Stimulated activated naive B cell treated with anti-CD40 and anti-IgM and Interleukin-4, amounts not matched to agents 10 μg/mL and 1 μg/mL and 100 μg/mL, for 72 hours (primary cell): ENCODE measurements at regions not wholly inside any gene's neighbourhood (a gene's known extent, or its start where the extent isn't known, plus 50 kb on each side); places are given as distances from the start of the nearest gene placed in this dataset.
"Not testable (repeated sequence)": the region's sequence is repeated elsewhere in the genome, so short reads cannot be mapped to it uniquely, and the experiment has no call there.

Source experiments
- ATAC-seq, 2 donors: fragments of 150-1000 bp; cut with Tn5 transposase; replicated peaks; 2 replicates each; pipeline ENCODE4 v1.10.0; 2021; ENCODE audit warnings: moderate library complexity in 1 of 2
- DNase-seq: peaks from one replicate; pipeline ENCODE4 v3.0.0; 2021
- H3K27ac Mint-ChIP-seq: one replicate; pipeline ENCODE4 v1.8.0; 2022; ENCODE audit warnings: mild to moderate bottlenecking, mixed read lengths
- H3K27me3 Mint-ChIP-seq, 2 donors: one replicate each; pipeline ENCODE4 v1.8.0; 2022; ENCODE audit warnings: mixed read lengths in 2 of 2
- H3K36me3 Mint-ChIP-seq, 2 donors: one replicate each; pipeline ENCODE4 v1.8.0; 2022; ENCODE audit warnings: mixed read lengths in 2 of 2, mild to moderate bottlenecking in 1 of 2
- H3K4me1 Mint-ChIP-seq, 2 donors: one replicate each; pipeline ENCODE4 v1.8.0; 2022; ENCODE audit warnings: mixed read lengths in 2 of 2, mild to moderate bottlenecking in 1 of 2
- H3K4me3 Mint-ChIP-seq, 2 donors: one replicate each; pipeline ENCODE4 v1.8.0; 2022; ENCODE audit warnings: mild to moderate bottlenecking in 2 of 2, mixed read lengths in 2 of 2, moderate library complexity in 1 of 2
- H3K9me3 Mint-ChIP-seq, 2 donors: one replicate each; pipeline ENCODE4 v1.8.0; 2022; ENCODE audit warnings: mixed read lengths in 2 of 2, mild to moderate bottlenecking in 1 of 2

DNA sequence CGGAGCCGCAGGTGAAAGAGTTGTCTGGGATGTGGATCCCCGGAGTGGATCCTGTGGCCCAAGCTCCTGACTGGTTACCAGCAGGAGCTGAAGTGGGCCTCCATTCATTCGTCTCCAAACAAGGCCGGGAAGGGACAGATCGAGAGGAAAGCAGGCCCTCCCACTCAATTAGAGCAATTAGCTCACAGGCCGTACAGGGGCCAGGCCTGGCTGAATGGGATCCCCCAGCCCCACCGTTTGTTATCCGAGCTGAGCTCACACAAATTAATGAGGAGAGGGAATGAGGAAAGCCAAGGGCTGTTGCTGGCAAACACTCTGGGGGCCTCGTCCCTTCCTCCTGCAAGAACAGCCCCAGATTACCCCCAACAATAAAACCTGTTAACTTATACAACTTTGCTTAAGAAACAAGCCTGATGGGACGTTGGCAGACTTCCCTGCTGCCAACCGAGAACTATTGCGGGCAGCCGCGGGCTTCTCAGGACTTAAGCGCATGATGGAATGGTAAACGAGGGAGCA lies 338.0 kb downstream of the BCL11A start:
- ATAC-seq (no peak), DNase-seq (no peak)
- Mint-ChIP-seq H3K27me3 (no peaks in the 10 kb centered on the region), H3K4me3 (peak overlapping the region in 1 of 2 donors; percentile 51), H3K36me3 (no peaks in the 10 kb centered on the region), H3K4me1 (peaks cover 3 to 10% of the 10 kb centered on the region in 2 donors), H3K27ac (no peak overlapping the region), H3K9me3 (no peaks in the 10 kb centered on the region)

DNA sequence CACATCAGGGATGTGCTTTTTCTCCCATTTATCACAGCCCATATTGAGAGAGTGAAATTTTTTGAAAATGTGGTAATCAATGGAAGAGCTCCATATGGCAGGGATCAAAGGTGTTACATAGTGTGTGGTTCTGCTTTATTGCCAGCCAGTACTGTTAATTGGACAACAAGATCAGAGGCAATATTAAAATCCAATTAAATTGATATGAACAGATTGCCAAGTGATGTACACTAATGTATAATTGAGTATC lies 338.9 kb downstream of the BCL11A start:
- DNase-seq (no peak), ATAC-seq (no peak)
- no peak overlapping the region for H3K27ac Mint-ChIP-seq
- no peaks in the 10 kb centered on the region for H3K9me3 Mint-ChIP-seq
- no peaks in the 10 kb centered on the region for H3K36me3 Mint-ChIP-seq
- no peaks in the 10 kb centered on the region for H3K27me3 Mint-ChIP-seq
- H3K4me1 Mint-ChIP-seq = peaks cover 3 to 10% of the 10 kb centered on the region in 2 donors
- no peak overlapping the region for H3K4me3 Mint-ChIP-seq

DNA sequence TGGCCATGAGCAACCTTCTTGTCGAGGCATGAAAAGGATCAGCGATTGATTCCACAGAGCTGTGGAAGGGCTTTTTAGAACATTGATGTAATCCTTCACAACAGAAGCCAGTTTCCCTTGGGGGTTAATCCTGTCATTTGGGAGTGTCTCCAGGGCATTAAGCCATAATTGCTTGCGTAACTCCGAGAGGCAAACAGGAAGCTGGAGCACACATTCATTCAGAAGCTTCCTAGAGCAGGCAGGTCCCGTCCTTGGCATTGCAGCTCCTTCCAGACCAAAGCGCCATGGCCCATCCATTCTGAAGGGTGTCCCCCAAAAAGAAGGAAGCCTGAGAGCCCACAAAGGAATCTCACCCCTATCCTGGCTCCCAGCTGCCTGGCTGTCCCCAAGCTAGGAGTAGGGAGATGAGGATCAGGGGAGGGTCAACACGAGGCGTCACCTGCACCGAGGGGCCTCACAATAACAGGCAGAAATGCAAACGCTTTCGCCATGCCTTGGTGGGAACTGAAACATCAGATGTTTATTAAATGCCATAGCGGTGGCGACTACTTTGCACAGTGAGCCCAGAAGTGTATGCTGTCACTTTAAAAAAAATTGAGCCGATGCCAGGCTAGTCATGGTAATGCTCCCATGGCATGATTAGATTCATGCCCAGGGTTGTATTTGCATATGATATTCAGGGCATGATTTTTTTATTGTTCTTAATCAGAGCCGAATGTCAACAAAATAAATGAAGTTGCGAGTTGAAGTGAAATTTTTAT lies 339.4 kb downstream of the BCL11A start:
- no peak for ATAC-seq
- Mint-ChIP-seq H3K4me3 (no peak overlapping the region), H3K9me3 (no peaks in the 10 kb centered on the region), H3K27me3 (no peaks in the 10 kb centered on the region), H3K4me1 (peaks cover 3 to 10% of the 10 kb centered on the region in 2 donors), H3K27ac (no peak overlapping the region), H3K36me3 (no peaks in the 10 kb centered on the region)
- no peak for DNase-seq

DNA sequence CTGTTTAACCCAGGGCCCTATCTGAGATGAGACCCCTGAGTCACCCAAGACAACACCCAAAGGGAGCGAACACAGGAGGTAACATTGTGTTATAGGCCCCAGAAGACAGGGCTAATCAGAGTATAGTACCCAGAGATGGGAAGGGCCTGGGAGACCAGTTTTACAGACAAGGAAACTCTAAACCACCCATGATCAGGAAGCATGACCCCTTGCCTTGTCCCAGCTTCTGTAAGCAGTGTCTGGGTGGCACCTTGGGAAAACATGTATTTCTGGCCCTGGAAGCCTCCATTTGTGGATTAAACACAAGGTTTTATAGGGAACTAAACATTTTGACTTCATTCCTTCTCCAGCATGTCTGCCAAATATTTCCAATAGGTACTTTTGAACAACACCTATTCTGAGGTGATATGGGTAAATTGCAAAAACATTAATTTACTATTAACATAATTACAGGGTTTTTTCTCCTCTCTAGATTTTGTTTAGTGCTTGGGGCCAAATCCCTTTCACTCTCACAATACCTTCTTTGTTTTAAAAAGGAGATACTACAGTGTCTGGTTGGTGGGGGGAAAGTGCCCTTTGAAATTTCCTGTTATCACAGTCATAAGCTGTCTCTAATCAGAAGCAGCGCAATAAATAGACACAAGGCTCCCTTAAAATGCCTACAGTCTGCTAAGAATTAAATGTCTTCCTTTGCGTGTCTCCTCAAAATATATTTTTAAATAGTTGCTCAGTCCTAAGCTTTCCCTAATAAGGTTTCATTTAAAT lies 341.1 kb downstream of the BCL11A start:
- no peak for ATAC-seq
- peaks cover 3 to 10% of the 10 kb centered on the region in 2 donors for H3K4me1 Mint-ChIP-seq
- H3K36me3 Mint-ChIP-seq = no peaks in the 10 kb centered on the region
- no peaks in the 10 kb centered on the region for H3K9me3 Mint-ChIP-seq
- no peak overlapping the region for H3K4me3 Mint-ChIP-seq
- H3K27ac Mint-ChIP-seq = no peak overlapping the region
- H3K27me3 Mint-ChIP-seq = no peaks in the 10 kb centered on the region
- DNase-seq = no peak

DNA sequence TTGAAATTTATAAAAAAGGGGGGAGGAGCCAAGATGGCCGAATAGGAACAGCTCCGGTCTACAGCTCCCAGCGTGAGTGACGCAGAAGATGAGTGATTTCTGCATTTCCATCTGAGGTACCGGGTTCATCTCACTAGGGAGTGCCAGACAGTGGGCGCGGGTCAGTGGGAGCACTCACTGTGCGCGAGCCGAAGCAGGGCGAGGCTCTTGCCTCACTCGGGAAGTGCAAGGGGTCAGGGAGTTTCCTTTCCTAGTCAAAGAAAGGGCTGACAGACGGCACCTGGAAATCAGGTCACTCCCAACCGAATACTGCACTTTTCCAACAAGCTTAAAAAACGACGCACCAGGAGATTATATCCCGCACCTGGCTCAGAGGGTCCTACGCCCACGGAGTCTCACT lies 364.4 kb downstream of the BCL11A start:
- ATAC-seq, H3K4me3 Mint-ChIP-seq, DNase-seq, H3K27me3 Mint-ChIP-seq, H3K4me1 Mint-ChIP-seq, H3K27ac Mint-ChIP-seq: not testable (repeated sequence)
- H3K9me3 Mint-ChIP-seq = peaks cover 8 to 11% of the 10 kb centered on the region in 2 donors
- peaks cover 9 to 18% of the 10 kb centered on the region in 2 donors for H3K36me3 Mint-ChIP-seq

DNA sequence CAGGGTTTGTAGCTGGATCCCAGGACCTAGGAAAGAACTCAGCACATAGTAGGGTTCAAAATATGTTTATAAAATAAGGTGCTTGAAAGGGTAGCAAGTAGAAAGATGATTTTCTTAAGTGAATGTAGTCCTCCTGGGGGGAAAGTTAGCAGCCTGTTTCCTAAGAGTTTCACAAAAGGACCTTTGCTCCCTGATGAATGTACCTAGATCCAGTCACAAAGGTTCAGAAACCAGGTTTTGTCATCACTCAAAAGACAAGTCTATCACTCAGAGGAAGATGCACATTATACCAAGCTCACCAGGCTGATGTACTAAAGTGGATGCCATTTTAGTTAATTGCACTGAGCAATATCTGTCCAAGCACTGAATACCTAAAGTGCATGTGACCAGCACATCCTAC lies 378.2 kb downstream of the BCL11A start:
- H3K27me3 Mint-ChIP-seq = no peaks in the 10 kb centered on the region
- no peaks in the 10 kb centered on the region for H3K36me3 Mint-ChIP-seq
- no peaks in the 10 kb centered on the region for H3K4me1 Mint-ChIP-seq
- DNase-seq (no peak), ATAC-seq (no peak)
- H3K27ac Mint-ChIP-seq = no peak overlapping the region
- no peak overlapping the region for H3K4me3 Mint-ChIP-seq
- H3K9me3 Mint-ChIP-seq = no peaks in the 10 kb centered on the region

DNA sequence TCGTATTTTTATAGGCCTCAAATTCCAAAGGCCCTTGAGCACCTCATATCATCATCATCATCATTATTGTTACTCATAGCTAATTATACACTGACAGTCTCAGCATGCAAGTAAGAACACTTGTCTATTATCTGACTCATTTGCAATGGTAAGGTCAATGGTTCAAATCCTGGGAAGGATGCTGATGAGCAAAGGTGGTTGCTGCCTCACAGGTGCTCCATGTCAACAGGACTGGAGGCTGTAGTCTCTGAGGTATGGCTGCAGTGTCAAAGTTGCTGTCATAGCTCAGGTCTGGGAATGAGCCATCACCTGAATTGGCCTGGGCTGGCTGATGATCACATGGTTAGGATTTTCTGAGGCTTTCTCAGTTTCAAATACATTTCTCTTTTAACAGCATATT lies 379.3 kb downstream of the BCL11A start:
- Mint-ChIP-seq H3K4me3 (no peak overlapping the region), H3K4me1 (no peaks in the 10 kb centered on the region), H3K27ac (no peak overlapping the region), H3K27me3 (no peaks in the 10 kb centered on the region), H3K36me3 (no peaks in the 10 kb centered on the region), H3K9me3 (no peaks in the 10 kb centered on the region)
- no peak for DNase-seq
- ATAC-seq = no peak

DNA sequence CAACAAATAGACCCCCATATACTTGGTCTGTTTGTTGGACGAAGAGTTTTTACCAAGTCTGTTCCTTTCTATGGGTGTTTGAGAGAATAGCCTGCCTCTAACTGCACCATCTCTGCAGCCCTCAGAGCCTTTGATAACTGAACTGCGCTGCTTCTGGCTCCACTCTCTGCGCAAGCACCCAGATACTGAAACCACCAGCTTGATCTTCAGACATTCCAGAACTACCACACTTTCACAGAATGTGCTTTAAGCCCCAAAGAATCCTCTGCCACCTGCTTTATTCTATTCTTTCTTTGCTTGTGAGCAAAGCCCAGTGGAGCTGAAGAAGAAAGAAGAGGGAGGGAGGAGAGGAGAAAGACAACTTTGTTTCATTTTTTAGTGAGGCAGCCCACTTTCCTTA lies 380.7 kb downstream of the BCL11A start:
- Mint-ChIP-seq H3K27ac (no peak overlapping the region), H3K4me1 (peaks cover 0 to 3% of the 10 kb centered on the region in 2 donors)
- no peak for ATAC-seq

DNA sequence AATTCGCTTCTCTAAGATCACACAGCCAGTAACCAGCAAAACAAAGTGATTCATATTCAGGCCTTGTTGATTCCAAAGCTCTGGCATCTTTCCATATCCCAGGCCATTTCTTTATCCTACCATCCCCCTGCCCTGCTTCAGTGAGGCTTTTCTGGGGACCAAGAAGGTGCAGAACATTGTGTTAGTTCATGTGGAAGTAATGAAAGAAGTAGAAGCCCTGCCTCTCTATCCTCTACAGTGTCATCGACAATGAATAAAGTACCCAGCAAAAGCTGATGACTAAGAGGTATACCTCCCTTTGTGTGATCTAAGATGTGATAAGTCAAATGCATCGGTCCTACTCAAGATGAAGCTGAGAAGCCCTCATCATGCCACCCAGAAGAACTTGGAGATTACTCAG lies 383.2 kb downstream of the BCL11A start:
- Mint-ChIP-seq H3K27ac (no peak overlapping the region), H3K4me3 (no peak overlapping the region), H3K4me1 (peaks cover 0 to 3% of the 10 kb centered on the region in 2 donors), H3K9me3 (no peaks in the 10 kb centered on the region), H3K27me3 (no peaks in the 10 kb centered on the region), H3K36me3 (no peaks in the 10 kb centered on the region)
- DNase-seq (no peak), ATAC-seq (no peak)

More for the DNA sequence above, 380.7 kb downstream of the BCL11A start:
- no peak overlapping the region for H3K4me3 Mint-ChIP-seq
- no peak for DNase-seq
- no peaks in the 10 kb centered on the region for H3K36me3 Mint-ChIP-seq
- no peaks in the 10 kb centered on the region for H3K9me3 Mint-ChIP-seq
- no peaks in the 10 kb centered on the region for H3K27me3 Mint-ChIP-seq

DNA sequence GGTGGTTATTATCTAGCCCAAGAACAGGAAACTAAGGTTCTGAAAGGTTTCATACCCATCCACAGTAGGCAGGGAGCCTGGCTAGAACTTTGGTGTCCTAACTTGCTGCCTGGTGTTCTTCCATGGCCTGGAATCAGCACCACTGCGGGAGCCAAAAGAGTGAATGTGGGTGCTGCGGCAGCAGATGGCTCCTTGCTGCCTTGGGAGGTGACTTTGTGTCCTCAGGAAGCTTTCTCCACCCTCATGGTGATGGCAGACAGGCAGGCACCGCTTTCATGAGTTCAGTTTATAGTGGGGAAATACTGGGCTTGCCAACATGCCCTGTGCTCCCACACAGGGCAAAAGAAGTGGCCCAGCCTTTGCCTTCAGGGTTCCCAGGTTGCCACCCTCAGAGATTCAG lies 385.2 kb downstream of the BCL11A start:
- DNase-seq (no peak), ATAC-seq (no peak)
- Mint-ChIP-seq H3K4me3 (no peak overlapping the region), H3K27ac (no peak overlapping the region), H3K27me3 (no peaks in the 10 kb centered on the region), H3K9me3 (no peaks in the 10 kb centered on the region), H3K36me3 (no peaks in the 10 kb centered on the region), H3K4me1 (peaks cover 0 to 3% of the 10 kb centered on the region in 2 donors)

DNA sequence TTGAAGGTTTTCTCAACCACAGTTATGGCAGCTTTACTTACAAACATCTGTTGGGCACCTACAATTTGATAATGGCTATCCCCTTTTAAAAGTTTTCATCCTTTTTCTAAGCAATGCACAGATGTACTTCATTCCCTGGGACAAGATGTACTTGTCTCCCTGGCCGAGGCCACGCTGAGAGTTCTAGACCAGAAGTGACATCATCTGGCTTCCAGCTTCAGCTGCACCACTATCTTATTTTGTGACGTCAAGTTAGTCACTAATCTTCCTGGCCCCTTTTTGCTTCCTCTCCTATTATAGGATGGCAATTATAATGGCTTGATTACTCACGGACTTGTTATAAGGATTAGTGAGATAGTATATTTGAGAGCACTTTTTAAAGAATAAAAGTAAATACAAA lies 386.4 kb downstream of the BCL11A start:
- Mint-ChIP-seq H3K9me3 (no peaks in the 10 kb centered on the region), H3K4me3 (no peak overlapping the region), H3K27me3 (no peaks in the 10 kb centered on the region), H3K27ac (no peak overlapping the region), H3K36me3 (no peaks in the 10 kb centered on the region), H3K4me1 (peaks cover 0 to 3% of the 10 kb centered on the region in 2 donors)
- ATAC-seq = no peak
- no peak for DNase-seq

DNA sequence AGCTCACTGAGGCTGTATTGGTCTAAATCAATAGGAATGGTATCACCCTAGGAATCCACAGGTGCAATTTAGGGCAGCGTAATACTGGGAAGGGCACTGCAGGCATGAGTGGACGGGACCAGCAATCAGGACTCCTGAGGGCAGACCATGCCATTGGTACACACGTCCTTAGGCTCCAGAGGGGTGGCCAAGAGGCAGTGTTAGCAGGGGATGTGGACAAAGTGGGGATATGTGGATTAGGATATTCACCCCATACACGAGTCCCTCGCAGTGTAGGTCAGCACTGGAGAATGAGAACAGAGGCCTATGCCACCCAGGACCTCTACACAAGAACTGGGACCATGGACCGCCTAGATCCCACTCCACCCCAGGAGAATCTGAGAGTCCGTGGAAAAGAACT lies 389.8 kb downstream of the BCL11A start:
- no peak for DNase-seq
- Mint-ChIP-seq H3K27ac (no peak overlapping the region), H3K4me1 (peaks cover 7 to 9% of the 10 kb centered on the region in 2 donors), H3K4me3 (no peak overlapping the region), H3K36me3 (no peaks in the 10 kb centered on the region), H3K27me3 (no peaks in the 10 kb centered on the region), H3K9me3 (no peaks in the 10 kb centered on the region)
- no peak for ATAC-seq

DNA sequence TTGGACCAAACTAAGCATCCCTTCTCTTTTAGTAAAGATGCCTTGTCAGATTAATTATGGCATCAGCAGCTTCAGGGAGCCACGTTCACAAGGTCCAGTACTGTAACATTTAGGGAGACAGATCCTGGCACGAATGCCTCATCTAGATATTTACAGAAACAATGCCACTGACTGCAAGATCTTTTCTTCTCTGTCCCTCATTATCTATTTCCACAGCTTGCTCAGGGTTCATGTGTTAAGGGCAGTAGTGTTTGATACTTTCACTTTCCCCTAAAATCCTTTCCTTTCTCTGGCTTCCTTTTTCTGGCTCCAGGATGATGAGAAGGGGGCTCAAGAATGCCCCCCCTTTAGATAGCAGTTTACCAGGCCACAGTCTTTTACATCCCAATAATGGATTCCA lies 393.9 kb downstream of the BCL11A start:
- Mint-ChIP-seq H3K27ac (no peak overlapping the region), H3K36me3 (no peaks in the 10 kb centered on the region), H3K9me3 (no peaks in the 10 kb centered on the region), H3K27me3 (no peaks in the 10 kb centered on the region), H3K4me3 (no peak overlapping the region), H3K4me1 (peaks cover 9 to 10% of the 10 kb centered on the region in 2 donors)
- no peak for DNase-seq
- no peak for ATAC-seq

DNA sequence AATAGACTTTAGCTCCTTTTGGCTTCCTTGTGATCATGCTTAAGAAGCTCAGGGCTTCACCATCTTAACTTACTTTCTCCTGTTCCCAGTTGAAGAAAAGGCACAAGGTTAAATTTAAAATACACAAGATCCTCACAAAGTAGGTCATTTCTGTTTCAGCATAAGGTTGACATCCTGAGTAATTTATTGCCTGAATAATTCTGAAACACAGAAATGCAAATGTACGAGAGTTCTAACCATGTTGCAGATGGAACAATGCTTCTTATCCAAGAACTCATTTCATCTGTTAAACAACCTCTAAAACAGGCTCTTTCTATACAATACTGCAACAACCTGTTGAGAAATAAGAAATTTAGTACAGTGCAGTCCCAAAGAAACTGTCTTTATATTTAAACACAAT lies 395.2 kb downstream of the BCL11A start:
- H3K9me3 Mint-ChIP-seq = no peaks in the 10 kb centered on the region
- no peaks in the 10 kb centered on the region for H3K36me3 Mint-ChIP-seq
- H3K27ac Mint-ChIP-seq = no peak overlapping the region
- ATAC-seq (peak in 1 of 2 donors; percentile 23), DNase-seq (no peak)
- H3K4me3 Mint-ChIP-seq = no peak overlapping the region
- H3K27me3 Mint-ChIP-seq = no peaks in the 10 kb centered on the region
- peaks cover 9 to 10% of the 10 kb centered on the region in 2 donors for H3K4me1 Mint-ChIP-seq

DNA sequence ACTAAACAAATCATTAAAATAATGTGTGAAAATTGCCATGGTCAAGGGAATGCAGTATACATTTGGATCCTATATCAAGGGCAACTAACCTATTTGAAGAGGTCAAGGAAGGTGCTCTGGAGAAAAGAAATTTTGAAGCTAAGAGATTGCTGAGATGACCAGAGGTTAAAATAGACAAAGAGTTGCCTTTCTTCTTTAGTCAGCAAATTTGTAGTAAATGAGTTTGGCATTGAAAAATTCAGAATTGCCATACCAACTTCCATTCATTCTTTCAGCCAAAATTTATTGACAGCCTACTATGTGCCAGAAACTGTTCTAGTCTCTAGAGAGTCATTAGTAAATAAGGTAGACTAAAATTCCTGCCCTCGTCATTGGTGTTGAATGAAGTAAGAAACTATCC lies 396.2 kb downstream of the BCL11A start:
- DNase-seq (no peak), ATAC-seq (no peak)
- H3K27me3 Mint-ChIP-seq = no peaks in the 10 kb centered on the region
- H3K4me1 Mint-ChIP-seq = peaks cover 9 to 10% of the 10 kb centered on the region in 2 donors
- H3K36me3 Mint-ChIP-seq = no peaks in the 10 kb centered on the region
- H3K9me3 Mint-ChIP-seq = peaks cover 0 to 1% of the 10 kb centered on the region in 2 donors
- no peak overlapping the region for H3K27ac Mint-ChIP-seq
- no peak overlapping the region for H3K4me3 Mint-ChIP-seq
